NCI-H69 (cell line): ENCODE measurements at regions not wholly inside any gene's neighbourhood (a gene's known extent, or its start where the extent isn't known, plus 50 kb on each side); places are given as distances from the start of the nearest gene placed in this dataset.
"Not testable (repeated sequence)": the region's sequence is repeated elsewhere in the genome, so short reads cannot be mapped to it uniquely, and the experiment has no call there.

Experiments used
- DNase-seq: peaks from one replicate; lab custom pipeline; 2025; lab: John Stamatoyannopoulos, UW

DNA sequence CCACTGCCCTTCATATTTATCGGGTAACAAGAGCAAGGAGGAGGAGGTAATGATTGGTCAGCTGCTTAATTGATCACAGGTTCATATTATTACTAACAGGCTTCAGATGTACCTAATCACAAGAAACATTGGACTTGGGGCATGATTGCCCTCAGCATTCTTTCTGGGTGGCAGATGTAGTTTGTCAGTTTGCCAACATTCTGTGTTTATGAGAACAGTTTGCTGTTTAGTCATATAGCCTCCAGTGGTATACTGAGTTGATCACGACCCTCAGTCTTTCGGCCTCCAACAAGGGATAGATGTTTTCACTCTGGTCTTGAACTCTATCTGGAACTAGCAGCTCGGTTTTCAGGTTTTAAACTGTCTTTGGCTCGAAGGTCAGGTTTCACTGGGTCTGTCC lies 237.7 kb upstream of the GNPDA2 start:
- DNase-seq: not testable (repeated sequence)

DNA sequence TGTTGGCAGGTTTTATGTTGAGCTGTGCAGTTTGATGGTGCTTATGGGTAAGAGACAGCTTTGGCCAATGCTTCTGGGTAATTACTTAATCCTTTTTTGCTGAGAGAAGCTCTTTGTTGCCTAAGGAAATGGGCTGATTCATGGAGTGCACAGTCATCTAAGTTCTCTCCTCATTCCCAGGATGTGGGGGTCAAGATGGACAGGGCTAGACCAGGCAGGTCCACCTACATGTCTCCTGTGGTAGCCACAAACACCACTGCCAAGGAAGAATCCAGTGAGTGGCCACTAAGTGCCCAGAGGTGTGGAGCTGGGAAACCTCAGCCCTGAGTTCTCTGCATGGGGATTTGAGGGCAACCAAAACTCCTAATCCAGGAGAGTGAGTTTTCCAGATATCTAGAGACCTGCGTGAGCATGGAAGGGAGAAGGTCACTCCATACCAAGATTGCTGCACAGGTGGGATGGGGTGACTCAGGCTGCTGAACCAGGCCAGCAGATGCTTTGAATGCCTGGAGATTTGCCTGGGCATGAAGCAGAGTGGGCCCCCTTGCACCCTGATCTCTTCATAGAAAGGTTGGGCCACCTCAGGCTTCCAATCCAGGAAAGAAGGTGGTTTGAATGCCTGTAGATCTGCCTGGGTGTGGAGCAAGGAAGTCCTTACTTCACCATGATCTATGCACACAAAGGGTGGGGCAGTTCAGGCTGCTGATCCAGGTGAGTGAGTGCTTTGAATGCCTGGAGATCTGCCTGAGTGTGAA lies 234.8 kb upstream of the GNPDA2 start:
- no peak for DNase-seq

DNA sequence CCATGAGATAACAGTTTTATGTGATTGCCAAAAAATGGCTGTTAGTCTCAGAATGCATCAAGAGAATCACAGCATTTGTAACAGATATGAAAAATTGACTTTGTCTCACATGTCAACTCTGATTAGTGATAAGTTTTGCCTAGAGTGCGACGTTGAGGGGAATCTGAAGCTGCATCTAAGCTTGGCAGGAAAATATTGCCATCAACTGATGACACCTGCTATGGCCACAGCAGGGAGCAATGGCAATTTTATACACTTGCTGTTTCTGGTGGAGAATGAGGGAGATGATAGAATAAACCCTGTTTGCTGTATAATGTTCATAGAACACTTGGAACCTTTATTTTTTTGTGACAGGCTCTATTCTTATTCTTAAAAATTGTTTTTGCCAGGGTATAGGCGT lies 205.4 kb upstream of the GNPDA2 start:
- DNase-seq: no peak

DNA sequence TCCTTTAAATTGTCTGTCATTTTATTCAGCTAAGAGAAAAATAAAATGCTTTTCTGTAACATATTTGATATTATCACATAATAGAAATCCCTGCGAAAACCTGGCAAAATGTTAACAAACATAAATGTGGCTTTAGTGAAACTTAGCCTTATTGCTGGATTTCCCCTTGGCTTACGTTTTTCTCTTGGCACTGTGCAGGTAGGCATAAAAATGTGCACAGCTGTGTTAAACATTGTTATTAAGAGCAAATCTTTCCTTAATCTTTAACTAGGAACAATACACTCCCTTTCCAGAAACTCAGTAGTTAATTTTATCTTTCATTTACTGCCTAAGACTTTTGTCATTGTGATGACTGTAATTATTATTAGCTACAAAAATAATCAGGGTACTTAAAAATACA lies 202.4 kb upstream of the GNPDA2 start:
- no peak for DNase-seq

DNA sequence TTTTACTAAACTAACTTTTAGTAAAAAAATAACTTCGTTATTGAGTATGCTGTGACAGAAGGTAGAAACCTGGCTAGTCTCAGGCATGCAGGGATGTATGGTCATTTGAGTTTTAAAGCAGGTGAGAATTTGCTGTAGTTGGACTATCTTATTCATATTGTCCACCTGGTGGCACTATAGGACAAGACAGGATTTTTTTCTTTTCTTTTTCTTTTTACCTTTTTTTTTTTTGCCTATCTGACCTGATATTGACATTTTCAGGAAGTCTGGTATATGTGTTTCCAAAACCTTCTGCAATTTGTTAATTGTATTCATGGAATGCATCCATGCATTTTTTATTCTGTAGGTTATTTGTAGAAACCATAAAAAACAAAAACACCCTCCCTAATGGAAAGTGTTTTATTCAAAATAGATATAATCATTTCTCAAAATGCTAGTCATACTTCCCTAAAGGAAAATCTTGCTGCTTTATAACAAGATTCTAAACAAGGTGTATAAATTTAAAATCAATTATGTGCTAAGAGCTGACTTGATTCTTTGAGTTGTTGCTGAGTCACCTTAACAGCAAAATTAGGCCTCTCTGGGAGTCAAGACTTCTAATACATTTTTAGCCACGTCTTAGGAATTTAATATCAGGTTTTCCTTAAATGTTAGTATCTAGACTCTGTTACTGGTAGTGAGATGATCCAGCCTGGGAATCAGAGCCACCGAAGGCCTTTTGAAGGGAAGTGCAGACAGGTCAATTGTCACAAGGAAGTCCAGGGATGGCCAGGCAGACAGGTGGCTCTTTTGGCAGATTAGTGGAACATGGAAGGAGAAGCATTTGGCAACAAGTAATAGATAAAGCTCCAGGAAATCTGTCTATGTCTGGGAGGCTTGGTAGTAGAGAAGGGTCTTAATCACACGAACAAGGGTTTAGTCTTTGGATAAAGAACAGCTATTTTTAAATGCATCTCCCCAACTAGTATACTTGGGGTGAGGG lies 201.3 kb upstream of the GNPDA2 start:
- DNase-seq: peak; percentile 22

DNA sequence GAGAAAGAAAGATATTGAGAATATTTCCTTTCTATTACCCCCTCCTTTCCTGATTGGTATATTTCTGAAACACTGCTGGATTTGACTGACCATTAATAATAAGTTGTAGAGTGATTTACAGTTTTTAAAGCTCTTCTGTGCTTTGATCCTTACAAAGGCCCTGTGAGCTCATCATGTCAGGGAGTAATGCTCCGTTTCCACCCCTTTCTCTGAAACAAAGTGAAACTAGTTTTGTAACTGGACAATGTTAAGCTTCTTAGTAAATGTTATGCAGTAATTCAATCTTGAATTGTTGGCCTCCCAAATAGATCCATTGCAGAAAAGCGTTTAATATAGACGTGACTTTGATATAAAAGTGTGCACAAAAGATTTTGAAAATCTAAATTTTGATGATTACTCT lies 190.1 kb upstream of the GNPDA2 start:
- peak; percentile 42 for DNase-seq

DNA sequence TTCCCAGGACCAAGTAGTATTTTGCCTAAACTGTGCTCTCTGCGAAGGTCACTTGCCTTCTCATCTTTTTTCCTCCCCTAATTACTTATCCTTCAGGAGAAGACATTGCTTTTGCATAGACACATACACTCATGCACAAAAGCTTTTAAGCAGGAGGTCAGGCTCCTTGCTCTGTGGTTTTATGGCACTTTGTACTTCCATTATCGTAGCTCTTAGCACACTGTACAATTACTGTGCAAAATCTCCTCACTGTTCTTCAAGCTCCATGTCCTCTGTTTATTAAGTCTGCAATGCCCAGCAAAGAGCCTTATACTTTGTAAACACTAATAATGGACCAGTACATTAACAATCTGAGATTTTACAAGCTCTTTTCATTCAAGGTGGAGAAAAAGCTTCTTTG lies 188.4 kb upstream of the GNPDA2 start:
- DNase-seq: peak; percentile 12

DNA sequence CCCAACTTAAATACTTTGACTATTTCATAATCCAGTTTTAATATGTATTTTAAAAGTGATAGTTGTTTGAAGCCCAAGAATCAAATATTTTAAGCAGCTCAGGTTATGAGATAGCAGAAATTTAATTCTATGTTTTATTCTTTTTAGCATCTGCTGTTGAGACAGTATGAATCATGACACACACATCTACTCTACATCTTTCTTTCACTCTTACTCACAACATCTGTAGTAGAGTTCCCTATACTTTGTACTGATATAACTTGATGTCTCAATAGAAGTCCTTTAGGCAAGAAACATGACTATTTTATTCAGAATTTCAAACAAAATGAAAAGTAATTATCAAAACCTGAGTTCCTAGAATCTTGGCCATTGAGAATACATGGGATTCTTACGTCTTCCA lies 187.9 kb upstream of the GNPDA2 start:
- DNase-seq: no peak

DNA sequence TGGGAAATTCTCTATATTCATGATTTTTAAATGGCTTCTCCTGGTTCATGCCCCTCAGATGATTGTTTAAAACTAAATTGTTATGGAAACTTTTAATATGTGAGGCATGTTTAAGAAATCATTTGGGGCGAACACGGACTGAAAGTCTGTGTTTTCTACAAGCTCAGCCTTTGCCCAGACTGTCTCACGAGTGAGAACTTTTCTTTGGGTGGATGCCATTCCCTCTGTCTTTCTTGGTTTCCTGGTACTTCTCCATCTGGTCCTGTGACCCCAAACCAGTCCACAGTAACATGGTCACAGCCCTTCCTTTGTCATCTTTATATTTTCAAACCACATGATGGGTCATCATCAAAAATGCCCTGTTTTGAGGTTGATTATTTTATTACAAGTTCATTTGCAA lies 186.6 kb upstream of the GNPDA2 start:
- no peak for DNase-seq

DNA sequence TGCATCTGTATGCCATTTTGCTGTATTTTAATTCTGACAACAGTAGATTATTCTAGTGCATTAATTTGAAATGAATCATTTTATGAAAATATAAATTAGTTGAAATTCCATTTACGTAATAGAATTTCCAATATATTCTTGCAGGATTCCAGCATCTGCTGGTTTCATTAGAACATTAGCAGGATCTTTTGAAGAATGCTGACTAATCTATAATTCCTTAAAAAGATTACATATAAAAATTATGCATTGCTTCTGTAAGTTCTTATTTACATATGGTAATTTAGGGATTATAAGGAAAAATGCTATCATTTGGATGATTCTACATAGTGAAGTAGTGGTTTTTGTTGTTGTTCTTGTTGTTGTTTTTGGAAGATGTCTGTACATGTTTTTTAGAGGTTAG lies 182.2 kb upstream of the GNPDA2 start:
- no peak for DNase-seq

DNA sequence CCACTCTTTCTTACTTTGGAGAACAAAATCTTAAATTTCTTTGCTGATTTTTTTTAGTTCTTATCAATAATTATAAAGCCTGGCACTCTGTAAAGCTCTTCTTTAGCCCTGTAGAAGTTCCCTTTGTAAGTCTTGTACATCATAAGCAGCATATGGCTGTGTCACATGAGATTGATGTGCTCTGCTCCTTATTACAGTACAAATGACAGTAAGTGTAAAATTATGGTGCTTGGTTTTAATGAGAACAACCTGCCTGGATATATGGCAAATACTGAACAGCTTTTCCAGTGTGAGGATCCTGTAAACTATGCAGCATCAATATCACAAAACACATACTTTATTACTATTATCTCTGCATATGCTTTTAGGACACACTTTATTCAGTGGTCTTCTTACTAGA lies 145.9 kb upstream of the GNPDA2 start:
- peak; percentile 57 for DNase-seq

DNA sequence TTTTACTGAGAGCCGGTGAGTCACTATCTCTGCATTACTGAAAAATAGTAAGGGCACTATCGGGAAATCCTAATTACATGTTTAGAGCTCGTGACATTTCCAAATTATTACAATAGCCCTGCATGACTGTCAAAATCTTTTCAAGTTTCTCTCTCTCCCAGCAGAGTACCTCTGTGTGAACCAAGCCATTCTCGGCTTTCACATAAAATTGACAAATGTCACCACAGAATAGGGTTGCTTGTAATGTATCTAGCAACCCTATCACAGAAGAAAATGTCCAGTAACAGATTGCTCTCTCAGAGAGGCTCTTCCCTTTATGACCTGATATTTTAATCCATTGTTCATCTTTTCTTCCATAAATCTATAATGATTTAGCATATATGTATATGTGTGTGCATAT lies 144.8 kb upstream of the GNPDA2 start:
- peak; percentile 8 for DNase-seq

DNA sequence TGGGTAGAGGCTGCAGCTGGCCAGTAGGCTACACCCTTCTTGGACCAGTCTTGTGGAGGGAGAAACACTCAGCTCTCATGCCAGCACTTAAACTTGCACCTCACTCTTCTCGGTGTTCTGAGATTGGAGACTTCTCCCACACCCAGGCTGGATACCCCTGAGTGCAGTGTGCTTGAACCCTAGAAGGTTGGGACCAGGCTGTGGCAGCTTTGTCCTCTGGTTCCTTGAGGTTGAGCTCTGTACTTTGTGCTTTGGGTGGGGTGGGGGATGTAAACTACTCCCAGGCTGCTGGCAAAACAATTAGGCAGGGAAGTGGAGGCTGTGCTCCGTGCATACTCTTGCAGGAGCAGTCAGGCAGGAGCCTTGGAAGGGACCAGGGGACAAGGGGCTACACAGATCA lies 143.6 kb upstream of the GNPDA2 start:
- DNase-seq: no peak

DNA sequence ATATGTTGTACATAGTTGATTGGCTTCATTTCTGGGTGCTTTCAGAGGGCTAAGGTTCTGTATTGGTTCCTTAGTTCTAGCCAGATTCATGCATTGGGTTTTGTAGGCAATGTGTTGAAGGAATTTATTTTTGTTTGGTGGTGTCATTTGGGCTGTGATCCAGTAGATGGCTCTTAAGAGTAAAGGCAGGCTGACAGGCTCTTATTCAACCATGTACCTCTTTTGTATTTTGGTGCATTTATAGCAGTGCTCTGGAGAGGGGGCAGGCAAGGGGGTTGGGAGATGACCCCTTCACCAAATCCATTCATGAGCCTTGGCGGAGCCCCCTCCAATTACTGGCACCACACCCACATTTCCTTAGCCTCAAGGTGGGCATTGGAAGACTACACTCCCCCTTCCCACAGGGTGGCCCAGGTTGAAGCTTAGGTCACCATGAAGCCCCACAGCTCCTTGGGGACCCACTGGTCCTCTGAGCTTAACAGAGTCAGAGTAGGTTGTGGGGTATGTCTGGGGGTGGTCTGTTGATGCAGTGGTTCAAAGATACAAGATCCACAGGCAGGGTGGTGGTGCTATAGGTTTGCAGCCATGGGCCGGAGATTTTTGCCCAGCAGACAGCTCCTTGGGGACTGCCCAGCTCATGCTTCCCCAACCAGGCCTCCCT lies 143.0 kb upstream of the GNPDA2 start:
- DNase-seq: peak; percentile 7

DNA sequence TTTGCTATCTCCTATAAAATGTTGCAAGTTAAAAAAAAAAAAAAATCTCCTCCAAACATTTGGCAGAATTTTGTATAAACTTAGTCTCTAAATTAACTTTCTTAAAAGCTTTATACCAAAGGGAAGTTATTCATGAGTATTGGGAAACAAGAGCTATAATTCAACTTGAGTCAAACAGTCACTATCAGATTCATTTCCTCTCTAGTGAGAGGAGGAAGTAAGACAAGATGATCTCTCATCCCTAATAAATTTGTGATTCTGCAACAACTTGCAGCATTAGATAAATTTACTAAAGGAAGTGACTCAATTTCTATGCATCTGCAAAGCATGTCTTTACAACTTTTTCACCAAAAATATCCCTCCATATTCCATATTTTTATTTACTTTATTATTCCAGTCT lies 135.4 kb upstream of the GNPDA2 start:
- DNase-seq: no peak

DNA sequence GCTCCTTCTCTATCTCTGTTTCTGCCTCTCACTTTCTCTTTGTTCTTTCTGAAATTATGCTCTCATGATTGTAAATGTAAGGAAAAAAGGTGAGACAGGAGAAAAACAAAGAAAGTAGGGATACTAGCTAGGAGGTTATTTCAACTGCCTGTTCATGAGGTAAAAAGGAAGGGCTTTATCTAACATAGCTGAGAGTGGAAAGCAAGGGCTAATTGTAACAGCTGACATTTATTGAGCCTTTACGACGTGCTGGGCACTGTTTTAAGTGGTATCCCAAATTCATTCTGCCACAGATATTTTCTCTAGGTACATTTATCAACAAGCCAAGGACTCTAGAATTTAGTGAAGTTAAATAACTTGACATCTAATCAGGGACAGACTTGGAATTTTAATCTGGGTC lies 133.1 kb upstream of the GNPDA2 start:
- DNase-seq: peak; percentile 12

DNA sequence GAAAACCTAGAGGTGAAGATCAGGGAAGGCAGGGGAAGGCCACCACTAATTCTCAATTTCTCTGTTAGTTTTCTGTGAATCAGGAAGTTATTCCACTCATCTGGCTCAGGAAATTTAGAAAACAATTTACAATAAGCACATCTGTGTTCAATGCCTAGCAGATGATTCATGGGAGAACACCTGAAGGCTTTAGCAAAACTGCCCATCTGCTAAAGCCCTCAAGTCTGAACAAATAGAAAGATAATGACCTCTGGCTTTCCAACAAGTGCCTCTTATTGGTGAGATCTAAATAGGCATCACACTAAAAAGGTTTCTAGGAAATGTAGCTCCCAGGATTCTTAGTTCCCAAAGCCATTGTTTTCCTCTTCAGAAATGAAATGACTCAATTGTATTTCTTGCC lies 122.1 kb upstream of the GNPDA2 start:
- peak; percentile 26 for DNase-seq

DNA sequence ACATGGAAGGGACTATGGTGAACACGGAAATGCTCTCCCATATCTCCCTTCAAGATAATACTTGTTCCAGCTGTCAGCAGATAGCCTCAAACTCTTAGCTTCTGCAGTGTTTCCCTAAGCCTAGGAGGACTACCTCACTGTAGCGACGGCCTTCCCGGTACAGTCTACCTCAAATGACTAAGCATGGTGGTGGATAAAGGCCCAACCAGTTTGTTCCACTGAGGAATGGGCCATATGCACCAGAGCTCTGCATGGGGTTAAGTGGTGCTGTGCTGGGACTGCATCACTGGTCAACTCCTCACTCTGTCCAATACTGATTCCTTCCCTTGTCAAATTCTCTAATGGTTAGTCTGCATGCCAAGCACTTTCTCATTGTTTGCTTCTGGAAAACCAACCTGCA lies 119.6 kb upstream of the GNPDA2 start:
- no peak for DNase-seq

DNA sequence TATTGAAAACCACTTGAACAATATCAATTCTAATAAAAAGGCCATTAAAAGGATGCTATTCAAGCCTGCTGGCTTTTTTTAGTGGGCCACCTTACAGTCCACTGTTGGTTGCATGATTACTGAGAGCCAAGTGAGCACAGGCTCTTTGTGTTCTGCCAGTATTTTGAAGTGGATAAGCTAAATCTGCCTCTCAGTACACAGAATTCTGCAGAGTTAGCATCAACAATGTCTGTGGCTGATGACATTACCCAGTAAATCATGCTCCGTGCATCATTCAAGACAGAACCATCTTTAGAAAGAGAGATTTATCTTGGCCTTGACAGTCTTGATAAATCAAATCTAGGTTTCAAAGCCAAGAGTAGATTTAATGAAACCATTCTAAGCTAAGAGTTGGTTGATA lies 119.0 kb upstream of the GNPDA2 start:
- no peak for DNase-seq

DNA sequence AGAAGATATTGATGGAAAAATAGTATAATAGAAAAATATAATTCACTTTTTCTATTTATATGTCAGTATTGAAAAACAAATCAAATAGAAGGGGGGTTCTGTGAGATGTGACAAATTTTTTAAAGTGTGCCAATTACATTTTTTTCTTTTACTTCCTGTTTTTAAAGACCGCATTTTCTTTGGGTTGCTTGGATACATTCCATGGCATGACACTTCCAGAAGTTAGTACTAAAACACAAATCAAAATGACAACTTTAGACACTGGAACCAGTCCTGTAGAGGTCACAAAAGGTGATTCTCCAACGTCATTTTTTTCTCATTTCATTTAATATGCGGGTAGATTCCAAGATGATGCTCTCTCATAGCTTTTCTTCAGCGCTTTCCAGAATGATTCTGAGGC lies 116.2 kb upstream of the GNPDA2 start:
- DNase-seq: no peak

DNA sequence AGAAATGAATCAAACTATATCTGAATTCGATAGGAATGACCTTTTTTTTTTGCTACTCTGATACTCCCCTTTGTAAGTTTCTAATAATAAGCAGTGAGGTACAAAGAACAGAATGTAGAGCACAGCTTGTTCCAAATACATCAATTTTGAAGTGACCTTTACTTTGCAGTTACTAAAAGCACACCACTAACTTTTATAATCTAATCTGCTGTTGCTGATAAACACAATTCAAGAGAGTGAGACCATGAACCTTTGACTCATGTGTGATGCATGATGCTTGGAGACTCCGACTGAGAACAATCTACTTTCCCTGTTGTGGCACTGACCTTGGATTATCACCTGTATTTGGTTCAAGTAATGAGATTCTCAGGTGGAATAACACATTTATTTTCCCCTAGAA lies 91.6 kb upstream of the GNPDA2 start:
- no peak for DNase-seq

DNA sequence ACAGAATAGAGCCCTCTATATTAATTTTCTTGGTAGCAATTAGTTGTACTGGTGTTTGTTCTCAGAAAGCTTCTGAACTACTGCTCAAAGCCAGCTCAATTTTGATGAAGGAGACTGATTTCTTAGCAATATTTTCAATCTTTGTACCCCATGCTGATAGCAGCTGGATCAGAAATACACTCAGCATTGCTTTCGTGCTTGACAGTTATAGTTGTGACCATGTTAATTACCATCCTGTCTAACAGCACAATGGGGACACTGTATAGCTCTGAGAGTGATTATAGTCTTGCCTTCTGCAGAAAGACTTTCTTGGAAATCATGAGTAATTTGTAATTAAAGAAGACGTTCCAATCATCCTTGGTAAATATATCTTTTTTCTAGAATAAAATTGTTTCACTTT lies 79.7 kb upstream of the GNPDA2 start:
- peak; percentile 50 for DNase-seq

DNA sequence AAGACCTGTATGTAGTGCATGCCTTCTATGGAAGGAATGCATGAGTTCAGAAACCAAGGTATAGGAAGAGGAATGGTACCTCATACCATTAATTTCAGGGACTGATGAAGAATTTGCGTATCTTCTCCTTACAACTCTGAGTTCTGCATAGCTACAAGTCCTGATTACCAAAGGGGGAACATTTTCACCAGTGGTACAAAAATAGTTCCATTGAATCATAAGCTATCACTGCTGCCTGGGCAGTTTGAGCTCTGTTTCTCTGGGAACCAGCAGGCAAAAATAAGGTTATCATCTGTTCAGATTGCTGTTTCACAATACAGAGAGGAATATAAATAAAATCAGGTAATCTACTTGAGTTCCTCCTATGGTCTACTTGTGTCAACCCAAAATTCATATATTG lies 77.9 kb upstream of the GNPDA2 start:
- no peak for DNase-seq
